ENCODE measurements at regions not wholly inside any gene's neighbourhood (a gene's known extent, or its start where the extent isn't known, plus 50 kb on each side); places are given as distances from the start of the nearest gene placed in this dataset.

GRCh38 chr10:107924458-107924857, 760.0 kb upstream of the SORCS1 start:
- no peak for DNase-seq (ENCODE audit: low read depth in 2 of 3, low spot score in 2 of 3)

- no peak for DNase-seq (ENCODE audit: low read depth in 2 of 3, low spot score in 2 of 3)
These were observed 755.2 kb upstream of the SORCS1 start for GRCh38 chr10:107919626-107920235.

GRCh38 chr10:107918171-107918570, 753.7 kb upstream of the SORCS1 start:
- DNase-seq (ENCODE audit: low read depth in 2 of 3, low spot score in 2 of 3), result no peak

- DNase-seq (ENCODE audit: low read depth in 2 of 3, low spot score in 2 of 3), result no peak
These were observed 750.7 kb upstream of the SORCS1 start for GRCh38 chr10:107915215-107915610.

GRCh38 chr10:107914450-107915214, 750.1 kb upstream of the SORCS1 start:
- DNase-seq (ENCODE audit: low read depth in 2 of 3, low spot score in 2 of 3), result no peak

- no peak for DNase-seq (ENCODE audit: low read depth in 2 of 3, low spot score in 2 of 3)
These were observed 749.1 kb upstream of the SORCS1 start for GRCh38 chr10:107913317-107914294.

GRCh38 chr10:107901076-107901475, 736.6 kb upstream of the SORCS1 start:
- DNase-seq (ENCODE audit: low read depth in 2 of 3, low spot score in 2 of 3), result no peak

GRCh38 chr10:107900131-107900530, 735.6 kb upstream of the SORCS1 start:
- no peak for DNase-seq (ENCODE audit: low read depth in 2 of 3, low spot score in 2 of 3)

GRCh38 chr10:107899502-107900062, 735.1 kb upstream of the SORCS1 start:
- no peak for DNase-seq (ENCODE audit: low read depth in 2 of 3, low spot score in 2 of 3)

GRCh38 chr10:107899075-107899474, 734.6 kb upstream of the SORCS1 start:
- no peak for DNase-seq (ENCODE audit: low read depth in 2 of 3, low spot score in 2 of 3)

- no peak for DNase-seq (ENCODE audit: low read depth in 2 of 3, low spot score in 2 of 3)
These were observed 733.9 kb upstream of the SORCS1 start for GRCh38 chr10:107898392-107898791.

GRCh38 chr10:107894516-107894915, 730.0 kb upstream of the SORCS1 start:
- DNase-seq (ENCODE audit: low read depth in 2 of 3, low spot score in 2 of 3), result no peak

GRCh38 chr10:107889105-107889504, 724.6 kb upstream of the SORCS1 start:
- DNase-seq (ENCODE audit: low read depth in 2 of 3, low spot score in 2 of 3), result no peak

- no peak for DNase-seq (ENCODE audit: low read depth in 2 of 3, low spot score in 2 of 3)
These were observed 715.7 kb upstream of the SORCS1 start for GRCh38 chr10:107880185-107880584.

GRCh38 chr10:107873007-107873406, 708.5 kb upstream of the SORCS1 start:
- no peak for DNase-seq (ENCODE audit: low read depth in 2 of 3, low spot score in 2 of 3)

GRCh38 chr10:107865691-107866090, 701.2 kb upstream of the SORCS1 start:
- DNase-seq (ENCODE audit: low read depth in 2 of 3, low spot score in 2 of 3), result no peak

- DNase-seq (ENCODE audit: low read depth in 2 of 3, low spot score in 2 of 3), result no peak
These were observed 694.6 kb upstream of the SORCS1 start for GRCh38 chr10:107859065-107859464.

- no peak for DNase-seq (ENCODE audit: low read depth in 2 of 3, low spot score in 2 of 3)
These were observed 691.5 kb upstream of the SORCS1 start for GRCh38 chr10:107856047-107856315.

GRCh38 chr10:107855301-107856046, 691.0 kb upstream of the SORCS1 start:
- no peak for DNase-seq (ENCODE audit: low read depth in 2 of 3, low spot score in 2 of 3)

GRCh38 chr10:107848726-107849360, 684.3 kb upstream of the SORCS1 start:
- no peak for DNase-seq (ENCODE audit: low read depth in 2 of 3, low spot score in 2 of 3)
